HG02970 (cell line): ENCODE measurements at regions not wholly inside any gene's neighbourhood (a gene's known extent, or its start where the extent isn't known, plus 50 kb on each side); places are given as distances from the start of the nearest gene placed in this dataset.

Source experiments
- ATAC-seq: cut with Tn5 transposase; IDR thresholded peaks from one replicate; pipeline ENCODE4 v1.9.1; 2021; ENCODE audit warnings: mild to moderate bottlenecking, moderate library complexity, moderate number of reproducible peaks; ENCODE audit not compliant: unreplicated experiment, low FRiP score

- ATAC-seq: no peak
Measured at GRCh38 chr22:47228767-47229166, 466.3 kb downstream of the TBC1D22A start.

- ATAC-seq: no peak
Measured at GRCh38 chr22:47225931-47226633, 463.6 kb downstream of the TBC1D22A start.

- no peak for ATAC-seq
Measured at GRCh38 chr22:47225080-47225930, 462.9 kb downstream of the TBC1D22A start.
